Neuron (in vitro differentiated cells): ENCODE measurements at regions not wholly inside any gene's neighbourhood (a gene's known extent, or its start where the extent isn't known, plus 50 kb on each side); places are given as distances from the start of the nearest gene placed in this dataset.

Experiments
- H2AFZ ChIP-seq: one replicate; pipeline ENCODE4 v1.6.1; 2013; ENCODE audit warnings: low read depth, mild to moderate bottlenecking, inconsistent platforms, low read length, moderate library complexity
- H3K27me3 ChIP-seq: one replicate; pipeline ENCODE4 v1.6.1; 2013; ENCODE audit warnings: low read length; ENCODE audit not compliant: insufficient read depth
- H3K36me3 ChIP-seq: one replicate; pipeline ENCODE4 v1.6.1; 2013; ENCODE audit warnings: low read length; ENCODE audit not compliant: insufficient read depth
- H3K4me1 ChIP-seq: one replicate; pipeline ENCODE4 v1.6.1; 2013; ENCODE audit warnings: low read length; ENCODE audit not compliant: insufficient read depth
- H3K4me3 ChIP-seq: 2 replicates; pipeline ENCODE4 v1.5.1; 2013; ENCODE audit warnings: mild to moderate bottlenecking, low read length, moderate library complexity
- H3K9me3 ChIP-seq: one replicate; pipeline ENCODE4 v1.6.1; 2013; ENCODE audit warnings: low read length

DNA sequence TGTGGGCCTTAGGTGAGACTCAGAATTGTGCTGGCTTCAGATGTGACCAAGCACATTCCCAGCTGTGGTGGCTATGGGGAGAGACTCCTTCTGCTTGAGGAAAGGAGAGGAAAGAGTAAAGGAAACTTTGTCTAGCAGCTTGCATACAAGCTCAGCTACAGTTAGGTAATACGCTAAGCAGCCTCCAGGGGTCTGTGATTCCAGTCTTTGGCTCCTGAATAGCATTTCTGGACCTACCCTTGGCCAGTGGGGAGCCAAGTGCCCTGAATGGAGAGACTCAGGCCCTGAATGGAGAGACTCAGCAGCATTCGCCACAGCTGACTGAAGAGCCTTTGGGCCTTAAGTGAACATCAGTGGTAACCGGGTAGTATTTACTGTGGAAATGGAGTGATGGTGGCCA is 227.4 kb upstream of the CDH7 start:
- H2AFZ ChIP-seq: no peak overlapping the region

DNA sequence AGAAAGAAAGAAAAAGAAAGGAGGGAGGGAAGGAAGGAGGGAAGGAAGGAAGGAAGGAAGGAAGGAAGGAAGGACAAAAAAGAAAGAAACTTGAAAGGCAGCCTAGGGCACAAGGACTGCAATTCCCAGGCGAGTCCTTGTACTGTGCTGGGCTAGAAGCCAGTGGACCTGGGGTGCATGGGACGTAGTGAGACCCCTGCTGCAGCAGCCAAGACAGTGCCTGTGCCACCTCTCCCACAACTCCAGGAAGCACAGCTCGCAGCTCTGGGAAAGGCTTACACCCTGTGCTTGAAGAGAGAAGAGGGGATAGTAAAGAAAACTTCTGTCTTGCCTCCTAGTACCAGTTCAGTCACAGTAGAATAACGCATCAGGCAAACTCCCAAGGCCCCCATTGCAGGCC is 227.9 kb upstream of the CDH7 start:
- Histone ChIP-seq H2AFZ (no peak overlapping the region), H3K4me3 (no peak overlapping the region), H3K27me3 (no peaks in the 10 kb centered on the region), H3K4me1 (no peaks in the 10 kb centered on the region), H3K36me3 (no peaks in the 10 kb centered on the region), H3K9me3 (no peaks in the 10 kb centered on the region)

More for the DNA sequence above, 227.4 kb upstream of the CDH7 start:
- no peak overlapping the region for H3K4me3 ChIP-seq
- H3K27me3 ChIP-seq: no peaks in the 10 kb centered on the region
- no peaks in the 10 kb centered on the region for H3K4me1 ChIP-seq
- H3K9me3 ChIP-seq: no peaks in the 10 kb centered on the region
- no peaks in the 10 kb centered on the region for H3K36me3 ChIP-seq

- Histone ChIP-seq H3K4me1 (no peaks in the 10 kb centered on the region), H3K36me3 (no peaks in the 10 kb centered on the region), H2AFZ (no peak overlapping the region), H3K27me3 (no peaks in the 10 kb centered on the region), H3K9me3 (no peaks in the 10 kb centered on the region), H3K4me3 (no peak overlapping the region)
Measured at GRCh38 chr18:65516209-65516608, 234.6 kb upstream of the CDH7 start.

- no peak overlapping the region for H3K4me3 ChIP-seq
- no peaks in the 10 kb centered on the region for H3K9me3 ChIP-seq
- no peaks in the 10 kb centered on the region for H3K36me3 ChIP-seq
- no peaks in the 10 kb centered on the region for H3K27me3 ChIP-seq
- no peak overlapping the region for H2AFZ ChIP-seq
- no peaks in the 10 kb centered on the region for H3K4me1 ChIP-seq
Measured at GRCh38 chr18:65498605-65499004, 252.2 kb upstream of the CDH7 start.

- Histone ChIP-seq H3K4me1 (peaks cover 19% of the 10 kb centered on the region), H3K9me3 (no peaks in the 10 kb centered on the region), H3K36me3 (no peaks in the 10 kb centered on the region), H3K4me3 (no peak overlapping the region), H2AFZ (no peak overlapping the region), H3K27me3 (no peaks in the 10 kb centered on the region)
Measured at GRCh38 chr18:65487569-65487968, 263.2 kb upstream of the CDH7 start.

GRCh38 chr18:65477455-65477854 is 273.4 kb upstream of the CDH7 start:
- H3K4me3 ChIP-seq: no peak overlapping the region
- H3K27me3 ChIP-seq: no peaks in the 10 kb centered on the region
- H2AFZ ChIP-seq: no peak overlapping the region
- H3K36me3 ChIP-seq: no peaks in the 10 kb centered on the region
- H3K4me1 ChIP-seq: no peaks in the 10 kb centered on the region
- no peaks in the 10 kb centered on the region for H3K9me3 ChIP-seq

GRCh38 chr18:65468881-65469280 is 281.9 kb upstream of the CDH7 start:
- H3K4me1 ChIP-seq: no peaks in the 10 kb centered on the region
- H2AFZ ChIP-seq: no peak overlapping the region
- H3K27me3 ChIP-seq: no peaks in the 10 kb centered on the region
- H3K36me3 ChIP-seq: no peaks in the 10 kb centered on the region
- no peak overlapping the region for H3K4me3 ChIP-seq
- no peaks in the 10 kb centered on the region for H3K9me3 ChIP-seq

GRCh38 chr18:65464361-65464760 is 286.5 kb upstream of the CDH7 start:
- Histone ChIP-seq H3K27me3 (no peaks in the 10 kb centered on the region), H3K9me3 (no peaks in the 10 kb centered on the region), H3K4me3 (no peak overlapping the region), H3K4me1 (no peaks in the 10 kb centered on the region), H3K36me3 (no peaks in the 10 kb centered on the region), H2AFZ (no peak overlapping the region)

GRCh38 chr18:65459741-65460140 is 291.1 kb upstream of the CDH7 start:
- H3K9me3 ChIP-seq: no peaks in the 10 kb centered on the region
- no peak overlapping the region for H2AFZ ChIP-seq
- H3K4me1 ChIP-seq: no peaks in the 10 kb centered on the region
- H3K36me3 ChIP-seq: no peaks in the 10 kb centered on the region
- no peaks in the 10 kb centered on the region for H3K27me3 ChIP-seq
- no peak overlapping the region for H3K4me3 ChIP-seq

DNA sequence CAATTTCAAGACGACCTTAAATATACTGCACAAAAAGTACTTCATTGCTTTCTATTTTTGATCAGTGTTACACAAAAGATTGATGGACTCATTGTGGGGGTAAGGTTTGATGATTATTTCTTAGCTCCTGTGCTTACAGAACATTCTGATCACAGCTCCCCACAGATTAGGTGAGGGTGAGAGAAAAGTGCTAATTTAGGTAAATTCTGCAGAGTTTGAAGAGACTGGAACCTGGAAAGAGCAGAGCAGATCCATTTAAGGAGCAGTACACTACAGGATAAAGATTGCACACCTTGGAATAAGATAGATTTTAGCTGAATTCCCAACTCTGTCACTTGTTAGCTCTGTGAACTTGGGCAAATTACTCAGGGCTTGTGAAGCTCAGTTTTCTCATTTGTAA is 291.9 kb upstream of the CDH7 start:
- Histone ChIP-seq H3K36me3 (no peaks in the 10 kb centered on the region), H2AFZ (no peak overlapping the region), H3K27me3 (no peaks in the 10 kb centered on the region), H3K4me3 (no peak overlapping the region), H3K9me3 (no peaks in the 10 kb centered on the region), H3K4me1 (no peaks in the 10 kb centered on the region)

DNA sequence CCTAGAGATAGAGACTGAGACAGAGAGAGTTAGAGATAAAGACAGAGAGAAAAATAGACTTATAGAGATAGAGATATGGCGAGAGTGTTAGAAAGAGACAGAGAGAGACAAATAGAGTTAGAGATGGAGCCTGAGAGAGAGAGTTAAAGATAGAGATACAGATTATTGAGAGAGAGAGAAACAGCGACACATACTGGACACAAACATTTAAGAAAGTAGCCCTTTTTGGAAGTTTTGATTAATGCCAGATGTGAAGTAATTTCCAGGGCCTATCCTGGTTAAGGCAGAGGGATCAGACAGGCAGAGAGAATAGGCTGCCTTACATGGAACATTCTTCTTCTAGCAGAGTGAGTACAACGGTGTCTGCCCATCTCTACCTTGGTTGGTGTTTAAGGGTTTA is 311.6 kb upstream of the CDH7 start:
- Histone ChIP-seq H3K4me1 (no peaks in the 10 kb centered on the region), H3K9me3 (no peaks in the 10 kb centered on the region), H3K27me3 (no peaks in the 10 kb centered on the region), H3K4me3 (no peak overlapping the region), H2AFZ (no peak overlapping the region), H3K36me3 (no peaks in the 10 kb centered on the region)

GRCh38 chr18:65436430-65436829 is 314.4 kb upstream of the CDH7 start:
- no peaks in the 10 kb centered on the region for H3K4me1 ChIP-seq
- no peak overlapping the region for H2AFZ ChIP-seq
- no peaks in the 10 kb centered on the region for H3K27me3 ChIP-seq
- H3K36me3 ChIP-seq: no peaks in the 10 kb centered on the region
- H3K4me3 ChIP-seq: no peak overlapping the region
- H3K9me3 ChIP-seq: no peaks in the 10 kb centered on the region

DNA sequence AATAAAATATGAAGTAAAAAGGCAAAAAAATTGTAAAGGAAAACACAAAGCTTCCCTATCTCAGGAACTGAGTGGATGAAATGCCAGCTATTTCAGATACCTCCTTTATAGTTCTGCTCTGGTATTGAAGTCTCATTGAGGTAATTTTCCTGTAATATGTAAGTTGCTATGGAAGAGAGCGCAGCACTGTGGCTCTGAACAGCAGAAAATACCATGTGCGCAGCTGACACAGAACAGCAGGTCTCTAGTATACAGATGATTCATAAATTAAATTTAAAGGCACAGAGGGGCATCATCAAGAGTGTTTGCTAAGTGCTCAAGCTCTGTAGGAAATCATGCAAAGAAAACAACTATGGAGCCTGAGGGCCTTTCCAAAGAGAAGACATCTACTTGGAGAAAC is 315.3 kb upstream of the CDH7 start:
- Histone ChIP-seq H3K4me3 (no peak overlapping the region), H3K9me3 (no peaks in the 10 kb centered on the region), H2AFZ (no peak overlapping the region), H3K4me1 (no peaks in the 10 kb centered on the region), H3K36me3 (no peaks in the 10 kb centered on the region), H3K27me3 (no peaks in the 10 kb centered on the region)

- Histone ChIP-seq H3K4me1 (no peaks in the 10 kb centered on the region), H3K4me3 (no peak overlapping the region), H3K36me3 (no peaks in the 10 kb centered on the region), H2AFZ (no peak overlapping the region), H3K27me3 (no peaks in the 10 kb centered on the region), H3K9me3 (no peaks in the 10 kb centered on the region)
Measured at GRCh38 chr18:65429601-65430000, 321.2 kb upstream of the CDH7 start.
